CD14-positive monocyte (primary cell): ENCODE measurements at regions not wholly inside any gene's neighbourhood (a gene's known extent, or its start where the extent isn't known, plus 50 kb on each side); places are given as distances from the start of the nearest gene placed in this dataset.

Experiments
- DNase-seq, 3 donors: peaks; one replicate each; pipeline ENCODE4 v3.0.0-alpha.2; 2011 to 2022
- H2AFZ ChIP-seq: 2 replicates; pipeline ENCODE4 v1.6.0; 2012; ENCODE audit warnings: mild to moderate bottlenecking, low read depth, low read length, inconsistent platforms; ENCODE audit not compliant: insufficient read depth, poor library complexity, severe bottlenecking
- H3K27ac ChIP-seq, 2 donors: 1 replicate in 1 of 2; 2 replicates in 1 of 2; pipeline ENCODE4 v1.5.1; 2012 to 2013; ENCODE audit warnings: low read length in 2 of 2, control low read depth in 1 of 2, inconsistent platforms in 1 of 2, low read depth in 1 of 2, mild to moderate bottlenecking in 1 of 2
- H3K27me3 ChIP-seq, 2 donors: one replicate each; pipeline versions ENCODE4 v1.6.0 to v1.6.1; 2011 to 2013; ENCODE audit warnings: low read length in 2 of 2; ENCODE audit not compliant: control insufficient read depth in 2 of 2, insufficient read depth in 2 of 2
- H3K36me3 ChIP-seq, 2 donors: replicated peaks in 1 of 2; 1 replicate in 1 of 2; 2 replicates in 1 of 2; pipeline versions ENCODE4 v1.5.1 to v1.6.1; 2012 to 2013; ENCODE audit warnings: low read length in 2 of 2, control low read depth in 1 of 2, inconsistent platforms in 1 of 2, mild to moderate bottlenecking in 1 of 2; ENCODE audit not compliant: insufficient read depth in 2 of 2, control insufficient read depth in 1 of 2
- H3K4me1 ChIP-seq, 2 donors: 1 replicate in 1 of 2; 2 replicates in 1 of 2; pipeline versions ENCODE4 v1.5.1 to v1.6.1; 2012 to 2013; ENCODE audit warnings: low read length in 2 of 2, control low read depth in 1 of 2, inconsistent platforms in 1 of 2, mild to moderate bottlenecking in 1 of 2, moderate library complexity in 1 of 2; ENCODE audit not compliant: insufficient read depth in 2 of 2, control insufficient read depth in 1 of 2
- H3K4me2 ChIP-seq: replicated peaks from 2 replicates; pipeline ENCODE3; 2012; ENCODE audit warnings: low read length, moderate library complexity, mild to moderate bottlenecking; ENCODE audit not compliant: poor library complexity, severe bottlenecking; ENCODE audit errors: extremely low read depth
- H3K4me3 ChIP-seq, 3 experiments: fragments of 200-600 bp in 1 of 3; sonication (generic) in 1 of 3; replicated peaks in 1 of 3; 1 replicate in 2 of 3; 2 replicates in 1 of 3; pipeline ENCODE4 v1.5.1; 2011 to 2013; ENCODE audit warnings: low read length in 3 of 3, mild to moderate bottlenecking in 3 of 3, control low read depth in 2 of 3, low read depth in 2 of 3, inconsistent platforms in 1 of 3, moderate library complexity in 1 of 3
- H3K79me2 ChIP-seq: 2 replicates; pipeline ENCODE4 v1.6.0; 2012; ENCODE audit warnings: mild to moderate bottlenecking, control low read depth, inconsistent platforms, low read length, moderate library complexity; ENCODE audit not compliant: insufficient read depth
- H3K9ac ChIP-seq: 2 replicates; pipeline ENCODE4 v1.6.0; 2017; ENCODE audit warnings: low read length, mild to moderate bottlenecking; ENCODE audit not compliant: insufficient read depth, poor library complexity, severe bottlenecking
- H3K9me3 ChIP-seq, 2 donors: replicated peaks in 1 of 2; 1 replicate in 1 of 2; 2 replicates in 1 of 2; pipeline versions ENCODE4 v1.5.1 to v1.6.1; 2012 to 2013; ENCODE audit warnings: low read length in 2 of 2, control low read depth in 1 of 2; ENCODE audit not compliant: control insufficient read depth in 1 of 2, insufficient read depth in 1 of 2
- H4K20me1 ChIP-seq: 2 replicates; pipeline ENCODE4 v1.6.0; 2012; ENCODE audit warnings: mild to moderate bottlenecking, low read length, control low read depth, moderate library complexity; ENCODE audit not compliant: insufficient read depth
- H3K27ac Mint-ChIP-seq, 7 donors: one replicate each; pipeline ENCODE4 v1.8.0; 2020; ENCODE audit warnings: mild to moderate bottlenecking in 7 of 7, mixed read lengths in 7 of 7, moderate library complexity in 6 of 7, inconsistent platforms in 2 of 7
- H3K27me3 Mint-ChIP-seq, 3 donors: one replicate each; pipeline ENCODE4 v1.8.0; 2021 to 2022; ENCODE audit warnings: low read depth in 3 of 3, mild to moderate bottlenecking in 3 of 3, mixed read lengths in 3 of 3, moderate library complexity in 3 of 3, inconsistent platforms in 1 of 3
- H3K36me3 Mint-ChIP-seq, 2 donors: one replicate each; pipeline ENCODE4 v1.8.0; 2020; ENCODE audit warnings: mixed read lengths in 2 of 2, inconsistent platforms in 1 of 2, mild to moderate bottlenecking in 1 of 2
- H3K4me1 Mint-ChIP-seq: one replicate; pipeline ENCODE4 v1.8.0; 2020; ENCODE audit warnings: mild to moderate bottlenecking, mixed read lengths
- H3K4me3 Mint-ChIP-seq, 2 donors: one replicate each; pipeline ENCODE4 v1.8.0; 2020; ENCODE audit warnings: mild to moderate bottlenecking in 2 of 2, mixed read lengths in 2 of 2, moderate library complexity in 1 of 2
- H3K9me3 Mint-ChIP-seq, 7 donors: one replicate each; pipeline ENCODE4 v1.8.0; 2020 to 2022; ENCODE audit warnings: mixed read lengths in 7 of 7, mild to moderate bottlenecking in 6 of 7, moderate library complexity in 6 of 7, inconsistent platforms in 2 of 7
- CTCF ChIP-seq: fragments of 200-600 bp; IDR thresholded peaks from one replicate; pipeline ENCODE4 v1.8.0; 2022; ENCODE audit warnings: antibody characterized with exemption, mild to moderate bottlenecking
- WGBS: methylation state at CpG from one replicate; pipeline ENCODE4 v1.1.5; 2013; ENCODE audit warnings: missing lambda C conversion rate; ENCODE audit not compliant: insufficient coverage; 5-methylcytosine and 5-hydroxymethylcytosine counted together
- intact Hi-C, 2 donors: fragments of 100-400 bp; cut with micrococcal nuclease; formaldehyde crosslinking; loops; one replicate each; pipeline versions ENCODE4 v1.15.0 to v1.15.1; 2023

GRCh38 chr6:138716971-138717665, 56.5 kb upstream of the CCDC28A start:
- no peak overlapping the region for H3K4me3 Mint-ChIP-seq
- H3K4me1 Mint-ChIP-seq: peaks cover 12% of the 10 kb centered on the region

GRCh38 chr6:138719011-138719635, 54.4 kb upstream of the CCDC28A start:
- peak overlapping the region; percentile 33 for H2AFZ ChIP-seq
- intact Hi-C loops: no loop called here
- no peaks in the 10 kb centered on the region for H3K36me3 ChIP-seq
- no peak overlapping the region for H3K4me2 ChIP-seq
- H3K4me1 ChIP-seq: peaks cover 22 to 24% of the 10 kb centered on the region in 2 donors
- DNase-seq: no peak
- peaks cover 4 to 10% (median 7%) of the 10 kb centered on the region in 7 donors for H3K9me3 Mint-ChIP-seq
- TF ChIP-seq CTCF: no peak
- H3K9ac ChIP-seq: no peak overlapping the region
- peaks cover 31% of the 10 kb centered on the region for H3K4me1 Mint-ChIP-seq
- H3K27me3 ChIP-seq: no peaks in the 10 kb centered on the region
- H3K4me3 Mint-ChIP-seq: no peak overlapping the region
- peak overlapping the region in 1 of 7 donors; percentile 30 for H3K27ac Mint-ChIP-seq
- no peak overlapping the region for H3K4me3 ChIP-seq
- no peaks in the 10 kb centered on the region for H3K79me2 ChIP-seq
- H3K9me3 ChIP-seq: peaks cover 0 to 8% of the 10 kb centered on the region in 2 donors
- peaks cover 0 to 4% (median 2%) of the 10 kb centered on the region in 3 donors for H3K27me3 Mint-ChIP-seq
- no peaks in the 10 kb centered on the region for H4K20me1 ChIP-seq
- H3K36me3 Mint-ChIP-seq: no peaks in the 10 kb centered on the region
- WGBS: 92% methylated on average over 1 of the region's 3 CpGs
- H3K27ac ChIP-seq: no peak overlapping the region

More at GRCh38 chr6:138716971-138717665, 56.5 kb upstream of the CCDC28A start:
- Histone ChIP-seq H3K9me3 (peaks cover 3 to 13% of the 10 kb centered on the region in 2 donors), H2AFZ (no peak overlapping the region), H3K9ac (no peak overlapping the region), H3K27ac (no peak overlapping the region), H3K27me3 (no peaks in the 10 kb centered on the region), H3K79me2 (no peaks in the 10 kb centered on the region), H3K4me3 (no peak overlapping the region), H3K4me1 (peaks cover 4 to 7% of the 10 kb centered on the region in 2 donors), H3K36me3 (no peaks in the 10 kb centered on the region), H3K4me2 (no peak overlapping the region), H4K20me1 (no peaks in the 10 kb centered on the region)
- WGBS: 94% methylated on average over 3 of the region's 4 CpGs
- H3K27ac Mint-ChIP-seq: no peak overlapping the region
- no peaks in the 10 kb centered on the region for H3K36me3 Mint-ChIP-seq
- intact Hi-C loops: no loop called here
- H3K9me3 Mint-ChIP-seq: peaks cover 4 to 17% (median 11%) of the 10 kb centered on the region in 7 donors
- no peak for TF ChIP-seq CTCF
- peaks cover 0 to 9% (median 2%) of the 10 kb centered on the region in 3 donors for H3K27me3 Mint-ChIP-seq
- DNase-seq: no peak
